ENCODE measurements at regions not wholly inside any gene's neighbourhood (a gene's known extent, or its start where the extent isn't known, plus 50 kb on each side); places are given as distances from the start of the nearest gene placed in this dataset.

DNA sequence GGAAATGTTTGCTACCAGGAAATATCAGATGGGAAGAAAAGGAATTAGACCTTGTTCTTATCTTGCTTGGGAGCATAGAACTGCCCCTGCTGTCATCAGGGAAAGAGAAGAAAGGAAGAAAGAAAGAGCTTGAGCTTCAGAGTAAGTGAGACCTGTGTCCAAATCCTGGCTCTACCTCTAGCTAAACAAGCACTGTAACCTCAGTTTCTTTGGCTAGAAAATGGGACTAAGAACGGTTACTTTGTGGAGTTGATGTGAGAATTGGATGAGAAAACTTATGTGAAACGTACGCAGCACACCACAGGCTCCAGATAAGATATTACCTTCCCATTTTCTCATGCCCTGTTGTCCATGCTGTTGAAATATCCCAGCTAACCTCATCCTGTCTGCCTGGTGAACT lies 57.1 kb upstream of the CREB3L1 start:
- TF ChIP-seq, protein P1, sequence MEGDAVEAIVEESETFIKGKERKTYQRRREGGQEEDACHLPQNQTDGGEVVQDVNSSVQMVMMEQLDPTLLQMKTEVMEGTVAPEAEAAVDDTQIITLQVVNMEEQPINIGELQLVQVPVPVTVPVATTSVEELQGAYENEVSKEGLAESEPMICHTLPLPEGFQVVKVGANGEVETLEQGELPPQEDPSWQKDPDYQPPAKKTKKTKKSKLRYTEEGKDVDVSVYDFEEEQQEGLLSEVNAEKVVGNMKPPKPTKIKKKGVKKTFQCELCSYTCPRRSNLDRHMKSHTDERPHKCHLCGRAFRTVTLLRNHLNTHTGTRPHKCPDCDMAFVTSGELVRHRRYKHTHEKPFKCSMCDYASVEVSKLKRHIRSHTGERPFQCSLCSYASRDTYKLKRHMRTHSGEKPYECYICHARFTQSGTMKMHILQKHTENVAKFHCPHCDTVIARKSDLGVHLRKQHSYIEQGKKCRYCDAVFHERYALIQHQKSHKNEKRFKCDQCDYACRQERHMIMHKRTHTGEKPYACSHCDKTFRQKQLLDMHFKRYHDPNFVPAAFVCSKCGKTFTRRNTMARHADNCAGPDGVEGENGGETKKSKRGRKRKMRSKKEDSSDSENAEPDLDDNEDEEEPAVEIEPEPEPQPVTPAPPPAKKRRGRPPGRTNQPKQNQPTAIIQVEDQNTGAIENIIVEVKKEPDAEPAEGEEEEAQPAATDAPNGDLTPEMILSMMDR (conservative IDR thresholded peaks at IDR 0.05; ENCODE audit: low read length): no peak
- TF ChIP-seq EZH2phosphoT487 (IDR thresholded peaks at IDR 0.05; ENCODE audit: borderline replicate concordance, low read depth, low read length): no peak
- CTCF ChIA-PET (ENCODE audit: unreplicated experiment): no interaction called here
- Histone ChIP-seq H3K4me1 (ENCODE audit: insufficient read depth, low read length, poor library complexity, severe bottlenecking) (no peaks in the 10 kb centered on the region), H3K4me3 (ENCODE audit: low read depth, low read length, poor library complexity, severe bottlenecking) (no peak overlapping the region), H2AFZ (ENCODE audit: low read length) (no peak overlapping the region), H3K79me2 (ENCODE audit: insufficient read depth, low read depth, low read length) (no peaks in the 10 kb centered on the region), H4K20me1 (ENCODE audit: insufficient read depth, low read length) (no peaks in the 10 kb centered on the region), H3K36me3 (ENCODE audit: insufficient read depth, low read length) (no peaks in the 10 kb centered on the region), H3K9me2 (ENCODE audit: insufficient read depth, low read length) (no peaks in the 10 kb centered on the region), H3K27ac (ENCODE audit: low read depth, low read length, poor library complexity, severe bottlenecking) (no peak overlapping the region), H3K4me2 (ENCODE audit: low read length) (no peak overlapping the region), H3K9me3 (ENCODE audit: low read length) (no peaks in the 10 kb centered on the region)
- intact Hi-C loops (cut with micrococcal nuclease; ENCODE audit: unreplicated experiment): no loop called here
- no TSS peak for BruUV-seq (replicated peaks)
- POLR2A ChIA-PET: no interaction called here
- no peak for DNase-seq (ENCODE audit: low spot score)

DNA sequence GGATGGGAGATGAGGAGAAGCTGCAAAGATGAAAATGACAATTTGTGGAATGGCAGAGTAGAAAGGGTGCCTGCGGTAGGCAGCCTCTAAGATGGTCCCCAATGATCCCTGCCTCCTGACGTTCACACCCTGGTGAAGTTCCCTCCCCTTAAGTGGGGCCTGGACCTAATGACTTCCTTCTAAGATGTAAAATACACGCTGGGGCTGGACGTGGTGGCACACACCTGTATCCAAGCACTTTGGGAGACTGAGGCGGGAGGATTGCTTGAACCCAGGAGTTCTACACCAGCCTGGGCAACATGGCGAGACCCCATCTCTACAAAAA lies 60.7 kb upstream of the CREB3L1 start:
- no peaks in the 10 kb centered on the region for H3K9me2 ChIP-seq (ENCODE audit: insufficient read depth, low read length)
- BruUV-seq (replicated peaks): no TSS peak
- no peaks in the 10 kb centered on the region for H3K79me2 ChIP-seq (ENCODE audit: insufficient read depth, low read depth, low read length)
- no peaks in the 10 kb centered on the region for H3K4me1 ChIP-seq (ENCODE audit: insufficient read depth, low read length, poor library complexity, severe bottlenecking)
- TF ChIP-seq, protein P1 (conservative IDR thresholded peaks at IDR 0.05; ENCODE audit: low read length): no peak
- no peak for TF ChIP-seq EZH2phosphoT487 (IDR thresholded peaks at IDR 0.05; ENCODE audit: borderline replicate concordance, low read depth, low read length)
- H3K9me3 ChIP-seq (ENCODE audit: low read length): no peaks in the 10 kb centered on the region
- no peak overlapping the region for H2AFZ ChIP-seq (ENCODE audit: low read length)
- no peak overlapping the region for H3K4me2 ChIP-seq (ENCODE audit: low read length)
- no peaks in the 10 kb centered on the region for H3K36me3 ChIP-seq (ENCODE audit: insufficient read depth, low read length)
- no peaks in the 10 kb centered on the region for H4K20me1 ChIP-seq (ENCODE audit: insufficient read depth, low read length)
- H3K27ac ChIP-seq (ENCODE audit: low read depth, low read length, poor library complexity, severe bottlenecking): no peak overlapping the region
- ChIA-PET POLR2A (no interaction called here), CTCF (ENCODE audit: unreplicated experiment) (no interaction called here)
- no peak overlapping the region for H3K4me3 ChIP-seq (ENCODE audit: low read depth, low read length, poor library complexity, severe bottlenecking)
- no peak for DNase-seq (ENCODE audit: low spot score)
- intact Hi-C loops (cut with micrococcal nuclease; ENCODE audit: unreplicated experiment): no loop called here

DNA sequence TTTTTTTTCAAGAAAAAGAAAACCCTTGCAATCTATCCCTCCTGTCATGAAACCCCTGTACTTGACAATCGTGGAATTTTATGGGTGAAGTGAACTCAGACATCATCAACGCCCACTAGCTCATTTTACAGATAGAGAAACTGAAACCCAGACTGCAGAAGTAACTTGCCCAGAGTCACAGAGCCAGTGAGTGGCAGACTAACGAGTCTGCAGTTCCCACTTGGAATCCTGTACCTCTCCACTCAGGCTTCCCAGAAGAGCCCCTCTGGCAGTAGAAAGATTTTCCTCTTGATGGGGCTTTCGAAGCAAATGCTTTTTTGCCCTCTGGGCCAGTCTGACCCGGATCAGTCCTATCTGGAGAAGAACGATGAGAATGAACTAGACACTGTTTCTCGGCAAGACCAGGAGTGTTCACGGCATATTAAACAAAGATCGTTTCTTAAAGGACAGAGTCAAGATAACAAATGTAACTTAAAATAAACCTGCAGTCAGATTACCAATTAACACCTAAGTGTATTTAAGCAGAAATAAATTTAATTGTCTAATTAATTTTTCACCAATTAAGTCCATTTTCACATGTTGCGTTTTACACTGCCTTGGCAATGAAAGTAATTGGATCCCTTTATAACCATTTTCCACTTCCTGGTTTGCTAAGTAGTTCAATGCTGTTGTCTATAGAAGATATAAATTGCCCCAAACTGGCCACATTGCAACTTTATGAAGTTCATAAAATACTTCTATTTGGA lies 61.3 kb upstream of the CREB3L1 start:
- Histone ChIP-seq H3K36me3 (ENCODE audit: insufficient read depth, low read length) (no peaks in the 10 kb centered on the region), H3K9me3 (ENCODE audit: low read length) (no peaks in the 10 kb centered on the region), H3K4me1 (ENCODE audit: insufficient read depth, low read length, poor library complexity, severe bottlenecking) (no peaks in the 10 kb centered on the region), H3K4me2 (ENCODE audit: low read length) (peak overlapping the region; percentile 18; the same call in 1 of the 2 replicates), H2AFZ (ENCODE audit: low read length) (no peak overlapping the region), H3K79me2 (ENCODE audit: insufficient read depth, low read depth, low read length) (no peaks in the 10 kb centered on the region), H3K9me2 (ENCODE audit: insufficient read depth, low read length) (no peaks in the 10 kb centered on the region), H3K4me3 (ENCODE audit: low read depth, low read length, poor library complexity, severe bottlenecking) (no peak overlapping the region), H3K27ac (ENCODE audit: low read depth, low read length, poor library complexity, severe bottlenecking) (no peak overlapping the region), H4K20me1 (ENCODE audit: insufficient read depth, low read length) (no peaks in the 10 kb centered on the region)
- intact Hi-C loops (cut with micrococcal nuclease; ENCODE audit: unreplicated experiment): no loop called here
- POLR2A ChIA-PET: no interaction called here
- BruUV-seq (replicated peaks): no TSS peak
- no peak for DNase-seq (ENCODE audit: low spot score)
- CTCF ChIA-PET (ENCODE audit: unreplicated experiment): no interaction called here
- TF ChIP-seq EZH2phosphoT487 (IDR thresholded peaks at IDR 0.05; ENCODE audit: borderline replicate concordance, low read depth, low read length): no peak
- TF ChIP-seq, protein P1 (conservative IDR thresholded peaks at IDR 0.05; ENCODE audit: low read length): no peak
